ENCODE measurements at regions not wholly inside any gene's neighbourhood (a gene's known extent, or its start where the extent isn't known, plus 50 kb on each side); places are given as distances from the start of the nearest gene placed in this dataset.
"Not testable (repeated sequence)": the region's sequence is repeated elsewhere in the genome, so short reads cannot be mapped to it uniquely, and the experiment has no call there.

- DNase-seq: no peak
These were observed 130.0 kb upstream of the SGK1 start for GRCh38 chr6:134447883-134448387.

GRCh38 chr6:134447423-134447822, 129.5 kb upstream of the SGK1 start:
- DNase-seq: no peak

- DNase-seq: no peak
These were observed 129.0 kb upstream of the SGK1 start for GRCh38 chr6:134446896-134447295.

- DNase-seq: no peak
These were observed 128.4 kb upstream of the SGK1 start for GRCh38 chr6:134446218-134446848.

DNA sequence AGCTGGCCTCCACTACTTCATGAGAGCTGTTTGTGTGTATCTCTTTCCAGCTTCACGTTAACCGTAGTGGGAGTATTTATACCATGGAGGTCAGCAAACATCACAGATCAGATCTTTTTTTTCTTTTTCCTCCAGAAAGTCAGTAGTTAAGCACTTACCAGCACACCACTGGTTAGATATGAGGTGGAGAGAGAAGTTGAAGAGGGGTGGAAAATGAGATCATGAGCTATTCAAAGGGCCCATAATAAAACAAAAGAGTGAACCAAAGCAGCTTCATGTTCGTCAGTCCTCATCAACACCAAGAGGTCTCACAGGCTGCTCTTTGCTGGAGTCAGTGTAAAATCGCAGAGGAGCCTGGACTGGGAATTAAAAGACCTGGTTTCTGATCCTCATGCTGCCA, 125.1 kb upstream of the SGK1 start:
- no peak for DNase-seq

DNA sequence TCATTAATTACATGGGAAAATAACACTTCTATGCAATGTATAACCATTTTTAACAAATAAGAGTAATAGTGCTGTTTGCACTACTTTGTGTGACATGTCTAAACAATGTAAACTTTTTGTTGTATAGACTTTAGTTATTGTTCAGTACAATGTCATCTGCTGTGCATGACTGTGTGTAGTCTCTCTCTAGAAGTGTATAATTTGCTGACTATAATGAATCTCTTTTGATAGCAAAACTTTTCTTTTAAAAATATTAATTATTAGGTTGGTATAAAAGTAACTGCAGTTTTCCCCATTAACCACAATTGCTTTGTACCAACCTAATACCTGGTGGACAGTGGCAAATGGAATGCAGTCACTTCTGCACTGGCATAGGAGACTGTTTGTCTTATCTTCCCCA, 124.2 kb upstream of the SGK1 start:
- DNase-seq: no peak

GRCh38 chr6:134438837-134439236, 120.9 kb upstream of the SGK1 start:
- no peak for DNase-seq

GRCh38 chr6:134437376-134437775, 119.5 kb upstream of the SGK1 start:
- peak; percentile 60 for DNase-seq

GRCh38 chr6:134436950-134437349, 119.0 kb upstream of the SGK1 start:
- DNase-seq: no peak

GRCh38 chr6:134436281-134436815, 118.4 kb upstream of the SGK1 start:
- DNase-seq: peak; percentile 76

DNA sequence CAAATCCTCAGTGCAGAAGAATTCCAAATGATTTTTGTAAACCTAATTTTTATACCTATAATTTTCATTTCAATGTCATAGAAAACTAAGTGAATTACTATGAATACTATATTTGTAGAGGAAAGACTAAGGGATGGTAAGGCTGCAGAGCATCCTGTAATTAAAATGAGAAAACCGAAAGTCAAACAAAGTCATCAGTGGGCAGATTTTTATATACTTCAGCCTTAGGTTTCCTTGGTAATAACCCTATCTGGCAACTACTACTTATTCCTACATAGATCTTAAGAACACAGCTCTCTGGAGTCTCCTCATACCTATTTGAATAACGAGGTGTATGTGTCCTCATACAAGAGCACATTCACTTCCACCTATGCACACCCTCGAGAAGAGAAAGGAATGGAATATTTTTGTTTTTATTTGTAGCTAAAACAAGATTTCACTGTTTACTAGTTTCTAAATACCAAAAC, 117.9 kb upstream of the SGK1 start:
- no peak for DNase-seq

DNA sequence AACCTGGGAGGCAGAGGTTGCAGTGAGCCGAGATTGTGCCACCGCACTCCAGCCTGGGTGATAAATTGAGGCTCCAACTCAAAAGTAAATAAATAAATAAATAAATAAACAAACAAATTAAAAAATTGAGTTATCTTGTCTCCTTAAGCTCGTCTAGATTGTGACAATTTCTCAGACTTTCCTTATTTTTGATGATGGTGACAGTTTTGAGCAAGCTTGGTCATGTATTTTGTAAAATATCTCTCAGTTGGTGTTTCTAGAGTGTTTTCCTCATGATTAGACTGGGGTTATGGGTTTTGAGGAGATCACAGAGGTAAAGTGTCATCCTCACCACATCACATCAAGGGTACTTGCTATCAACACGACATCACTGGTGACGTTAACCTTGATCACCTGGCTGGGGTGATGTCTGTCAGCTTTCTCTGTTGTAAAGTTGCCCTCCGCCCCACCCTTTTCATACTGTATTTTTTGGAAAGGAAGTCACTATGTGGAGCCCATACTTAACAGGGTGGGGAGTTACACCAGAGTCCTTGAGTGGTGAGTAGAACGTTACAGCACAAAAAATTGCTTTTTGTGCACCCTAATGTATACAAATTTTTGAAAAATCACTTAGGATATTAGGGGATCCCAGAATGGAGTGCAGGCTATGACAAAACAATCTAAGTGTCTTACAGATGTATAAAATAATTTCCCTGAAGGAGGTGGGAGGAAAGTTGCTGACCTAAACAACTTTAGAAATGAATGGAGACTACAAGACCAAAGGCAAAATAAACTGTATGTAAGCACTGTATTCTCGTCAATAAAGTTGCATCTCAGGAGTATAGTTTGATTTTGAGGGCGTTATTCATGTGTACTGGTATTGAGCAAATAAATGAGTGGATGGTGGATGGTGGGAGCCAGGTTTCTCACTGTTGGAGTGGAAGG, 116.4 kb upstream of the SGK1 start:
- DNase-seq: no peak

DNA sequence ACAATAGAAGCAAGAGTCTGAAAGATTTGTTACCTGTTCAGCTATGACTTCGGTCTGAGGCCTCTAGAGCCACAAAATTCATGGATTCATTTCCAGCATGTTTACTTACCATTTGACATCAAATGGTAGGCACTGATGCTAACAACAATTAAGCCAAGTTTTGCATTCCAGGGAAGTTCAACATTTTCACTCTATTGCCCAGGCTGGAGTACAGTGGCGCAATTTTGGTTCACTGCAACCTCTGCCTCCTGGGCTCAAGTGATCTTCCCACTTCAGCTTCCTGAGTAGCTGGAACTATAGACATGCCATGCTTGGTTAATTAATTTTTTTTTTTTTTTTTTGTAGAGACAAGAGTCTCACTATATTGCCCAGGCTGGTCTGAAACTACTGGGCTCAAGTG, 114.1 kb upstream of the SGK1 start:
- DNase-seq: no peak

- DNase-seq: no peak
These were observed 113.5 kb upstream of the SGK1 start for GRCh38 chr6:134431421-134431859.

- DNase-seq: no peak
These were observed 112.0 kb upstream of the SGK1 start for GRCh38 chr6:134429861-134430380.

DNA sequence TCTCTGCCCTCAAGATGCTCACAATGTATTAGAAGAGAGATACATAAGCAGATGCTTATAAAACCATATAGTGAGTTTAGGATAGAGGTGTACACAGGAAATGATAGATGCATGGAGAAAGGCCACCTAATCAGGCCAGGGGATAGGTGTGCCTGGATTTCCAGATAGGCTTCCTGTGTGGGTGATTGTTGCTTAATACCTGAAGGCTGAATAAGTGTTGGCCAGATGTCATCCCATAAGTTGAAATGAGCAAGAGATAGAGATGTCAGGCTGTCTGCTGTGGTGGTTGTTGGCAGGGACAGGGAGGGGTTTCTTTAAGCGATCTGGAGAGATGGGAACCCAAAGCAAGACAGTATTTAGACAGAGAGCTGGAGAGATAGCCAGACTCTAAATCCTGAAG, 109.8 kb upstream of the SGK1 start:
- DNase-seq: no peak

GRCh38 chr6:134426623-134427022, 108.7 kb upstream of the SGK1 start:
- DNase-seq: no peak

GRCh38 chr6:134425917-134426316, 108.0 kb upstream of the SGK1 start:
- DNase-seq: not testable (repeated sequence)

DNA sequence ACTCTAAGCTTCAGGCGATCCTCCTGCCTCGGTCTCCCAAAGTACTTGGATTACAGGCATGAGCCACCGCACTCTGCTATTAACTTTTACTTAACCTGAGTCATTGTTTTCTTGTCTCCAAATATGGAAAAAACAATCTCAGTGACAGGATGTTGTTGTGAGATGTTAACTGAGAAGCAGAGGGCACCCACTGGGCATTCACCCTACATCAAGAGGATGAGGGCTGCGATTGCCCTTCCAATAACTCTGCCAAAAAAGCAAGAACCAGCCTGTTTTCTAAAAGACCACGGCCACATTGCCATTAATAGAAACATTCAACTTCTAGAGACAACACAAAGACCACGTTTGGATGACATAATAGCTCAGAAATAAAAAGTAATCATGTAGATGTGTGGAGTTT, 107.6 kb upstream of the SGK1 start:
- DNase-seq: no peak

GRCh38 chr6:134424798-134425170, 106.9 kb upstream of the SGK1 start:
- no peak for DNase-seq

DNA sequence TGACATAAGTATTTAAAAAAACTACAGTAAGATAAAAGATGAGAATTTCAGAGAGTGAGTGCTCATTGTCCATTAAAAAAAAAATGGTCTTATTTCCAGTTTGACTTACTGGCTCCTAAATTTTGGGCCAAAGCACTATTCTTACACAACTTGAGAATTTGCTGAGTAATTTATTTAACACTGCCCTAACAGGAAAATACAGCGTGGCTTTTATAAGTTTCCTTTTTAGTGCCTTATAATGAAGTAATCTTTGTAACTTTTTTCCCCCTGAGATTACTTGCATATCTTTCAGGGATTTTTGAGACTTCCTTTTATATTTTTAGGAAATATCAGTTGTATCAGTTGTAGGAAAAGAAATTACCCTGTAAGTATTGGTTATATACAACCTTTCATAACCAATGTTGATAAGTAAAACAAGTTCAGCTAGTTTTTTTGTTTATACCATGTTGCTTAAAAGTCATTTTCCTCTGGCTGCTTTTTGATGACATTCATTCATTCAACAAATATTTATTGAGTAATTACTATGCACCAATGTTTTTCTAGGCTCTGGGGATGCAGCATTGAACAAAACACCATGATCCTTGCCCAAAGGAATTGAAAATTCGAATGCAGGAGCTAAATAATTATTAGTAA, 106.4 kb upstream of the SGK1 start:
- no peak for DNase-seq

- no peak for DNase-seq
These were observed 104.7 kb upstream of the SGK1 start for GRCh38 chr6:134422426-134423231.
